HG02973 (cell line): ENCODE measurements at regions not wholly inside any gene's neighbourhood (a gene's known extent, or its start where the extent isn't known, plus 50 kb on each side); places are given as distances from the start of the nearest gene placed in this dataset.
A peak's percentile ranks its signal among the peaks of the same experiment; 100 is the strongest.

Experiments
- ATAC-seq: cut with Tn5 transposase; IDR thresholded peaks from one replicate; pipeline ENCODE4 v1.9.1; 2021; ENCODE audit warnings: moderate library complexity; ENCODE audit not compliant: unreplicated experiment

DNA sequence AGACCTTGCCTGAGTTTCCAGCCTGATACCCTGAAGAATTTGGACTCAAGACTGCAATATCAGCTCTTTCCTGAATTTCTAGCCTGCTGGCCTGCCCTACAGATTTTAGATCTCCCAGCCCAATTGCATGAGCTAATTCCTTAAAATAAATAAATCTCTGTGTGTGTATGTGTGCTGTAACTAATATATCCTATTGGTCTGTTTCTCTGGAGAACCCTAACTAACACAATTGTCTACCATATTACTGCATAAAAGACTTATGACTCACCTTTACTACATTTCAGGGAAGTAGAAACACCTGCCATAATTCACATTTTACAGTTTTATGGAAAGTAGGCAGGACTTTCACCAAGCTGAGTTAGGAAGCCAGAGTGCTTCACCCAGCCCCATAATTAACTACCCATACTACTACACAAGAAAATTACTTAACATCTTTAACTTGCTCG, 90.7 kb upstream of the BEND6 start:
- ATAC-seq: no peak

DNA sequence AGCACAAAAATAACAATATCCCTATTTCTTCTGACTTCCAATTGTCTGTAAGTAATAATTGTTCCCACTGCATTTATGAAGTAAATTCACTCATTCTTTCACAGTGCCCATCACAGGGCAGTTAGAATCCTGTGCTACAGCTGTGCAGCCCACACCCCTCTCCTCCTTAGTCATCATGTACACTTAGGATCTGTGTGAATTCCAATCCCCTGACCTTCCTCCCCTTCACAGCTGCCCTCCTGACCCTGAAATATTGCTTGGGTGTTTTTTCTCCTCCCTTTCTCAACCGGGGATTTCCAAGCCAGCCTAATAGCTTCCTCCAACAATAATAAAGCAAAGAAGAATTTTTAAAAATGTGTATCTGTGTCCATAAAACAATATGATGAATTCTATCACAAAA, 91.5 kb upstream of the BEND6 start:
- no peak for ATAC-seq

DNA sequence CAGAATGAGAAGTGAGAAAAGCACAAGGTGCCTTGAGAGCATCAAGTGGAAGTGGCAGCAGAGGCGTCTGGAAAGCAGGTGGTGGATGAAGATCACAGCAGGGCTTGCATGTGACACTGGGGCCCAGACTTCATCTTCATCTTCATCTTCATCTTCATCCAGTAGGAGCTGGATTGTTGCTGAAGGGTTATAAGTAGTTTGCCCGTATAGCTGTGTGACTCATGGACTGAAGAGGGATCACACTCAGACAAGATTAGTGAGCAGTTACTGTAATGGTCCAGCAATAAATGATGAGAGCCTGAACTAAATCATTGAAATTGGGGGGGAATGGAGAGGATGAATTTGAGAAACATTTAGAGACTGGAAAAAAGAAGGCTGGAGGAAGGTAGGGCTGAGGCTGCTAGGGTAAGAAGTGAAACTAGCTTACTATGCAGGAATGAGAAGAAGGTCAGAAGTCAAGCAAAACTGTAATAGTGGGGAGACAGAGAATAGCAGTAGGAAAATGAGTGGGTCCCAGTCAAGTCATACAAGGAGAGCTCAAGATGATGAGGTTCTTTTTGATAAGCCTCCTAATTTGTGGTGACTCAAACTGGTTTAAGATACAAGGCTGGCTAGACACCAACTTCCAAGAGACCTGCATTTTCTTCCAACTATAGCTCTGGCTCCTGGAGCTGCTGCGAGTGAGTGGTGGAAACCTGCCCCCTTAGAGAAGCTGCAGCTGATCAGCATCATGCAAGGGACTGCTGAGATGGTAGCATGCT, 92.3 kb upstream of the BEND6 start:
- ATAC-seq: peak; percentile 53

DNA sequence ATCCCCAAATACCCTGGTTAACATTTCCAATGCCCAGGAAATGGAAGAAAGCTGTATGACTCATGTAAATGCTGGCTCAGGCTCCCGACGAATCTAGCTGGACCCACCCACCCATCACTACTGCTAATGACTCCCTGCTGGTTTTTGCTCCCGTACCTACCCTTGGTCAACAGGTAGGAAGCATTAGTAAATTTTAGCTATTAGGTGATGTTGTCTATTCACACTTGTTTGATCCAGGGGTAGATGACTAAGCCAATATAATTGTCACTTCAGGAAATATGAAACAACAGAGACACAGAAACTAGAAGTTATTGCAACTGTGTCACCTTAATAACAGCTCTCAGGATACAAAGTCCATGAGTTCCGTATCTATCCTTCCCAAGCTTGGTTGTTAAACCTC, 94.4 kb upstream of the BEND6 start:
- ATAC-seq: no peak

DNA sequence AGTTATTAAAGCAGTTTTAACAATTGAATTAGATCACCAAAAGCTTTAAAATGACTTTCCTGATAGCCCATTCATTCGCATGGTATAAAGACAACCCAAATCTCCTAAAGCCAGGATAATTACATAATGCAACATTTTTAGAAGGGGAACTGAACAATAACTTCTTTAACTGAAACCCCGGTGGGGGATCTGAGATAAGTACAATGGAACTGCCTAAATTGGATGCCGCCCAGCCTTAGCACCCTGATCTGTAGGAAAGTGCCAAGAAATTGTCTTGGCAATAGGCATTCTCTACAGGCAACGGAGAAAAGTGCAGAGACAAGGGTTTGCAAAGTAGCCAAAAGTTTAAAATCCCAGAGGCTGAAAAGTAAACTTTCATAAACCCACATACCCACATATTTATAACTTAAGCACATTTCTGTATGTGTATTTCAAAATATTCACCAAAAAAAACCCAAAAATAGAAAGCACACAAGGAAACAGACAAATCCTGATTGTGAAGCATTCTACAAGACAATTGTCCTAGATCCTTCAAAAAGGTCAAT, 98.8 kb upstream of the BEND6 start:
- ATAC-seq: no peak

DNA sequence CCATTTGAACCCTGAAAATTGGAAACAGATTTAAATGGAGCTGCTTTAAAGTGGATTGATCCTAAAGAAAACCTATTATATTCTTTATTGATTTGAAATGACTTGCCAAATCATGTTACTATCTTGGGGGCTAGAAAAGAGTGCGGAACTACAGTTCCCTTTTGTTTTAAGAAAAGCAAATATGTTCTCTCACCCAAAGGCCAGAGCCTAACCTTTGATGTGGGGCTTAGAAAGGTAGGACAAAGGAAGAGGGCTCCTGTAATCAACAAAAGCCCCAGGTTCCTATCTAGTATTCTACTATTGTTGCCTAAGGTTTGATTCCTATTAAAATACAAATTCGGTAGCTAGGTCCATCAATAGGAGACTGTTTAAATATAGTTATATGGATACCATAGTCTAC, 100.8 kb upstream of the BEND6 start:
- no peak for ATAC-seq

DNA sequence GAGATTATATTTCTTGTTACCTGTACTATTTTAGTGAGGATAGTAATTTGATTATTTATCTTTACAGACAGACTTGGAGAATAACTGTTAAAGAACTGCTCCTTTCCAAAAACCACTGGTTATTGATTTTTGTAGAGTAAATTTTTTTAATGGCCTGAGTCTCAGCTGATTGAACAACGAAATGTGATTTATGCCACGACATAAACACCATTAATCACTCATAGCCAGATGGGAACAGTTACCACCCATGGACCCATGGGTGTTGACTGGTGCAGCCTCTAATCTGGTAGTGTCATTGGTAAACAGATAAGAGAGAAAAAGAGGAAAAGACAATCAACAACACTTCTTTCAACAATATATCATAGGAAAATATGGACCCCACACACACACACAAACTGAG, 101.4 kb upstream of the BEND6 start:
- no peak for ATAC-seq

DNA sequence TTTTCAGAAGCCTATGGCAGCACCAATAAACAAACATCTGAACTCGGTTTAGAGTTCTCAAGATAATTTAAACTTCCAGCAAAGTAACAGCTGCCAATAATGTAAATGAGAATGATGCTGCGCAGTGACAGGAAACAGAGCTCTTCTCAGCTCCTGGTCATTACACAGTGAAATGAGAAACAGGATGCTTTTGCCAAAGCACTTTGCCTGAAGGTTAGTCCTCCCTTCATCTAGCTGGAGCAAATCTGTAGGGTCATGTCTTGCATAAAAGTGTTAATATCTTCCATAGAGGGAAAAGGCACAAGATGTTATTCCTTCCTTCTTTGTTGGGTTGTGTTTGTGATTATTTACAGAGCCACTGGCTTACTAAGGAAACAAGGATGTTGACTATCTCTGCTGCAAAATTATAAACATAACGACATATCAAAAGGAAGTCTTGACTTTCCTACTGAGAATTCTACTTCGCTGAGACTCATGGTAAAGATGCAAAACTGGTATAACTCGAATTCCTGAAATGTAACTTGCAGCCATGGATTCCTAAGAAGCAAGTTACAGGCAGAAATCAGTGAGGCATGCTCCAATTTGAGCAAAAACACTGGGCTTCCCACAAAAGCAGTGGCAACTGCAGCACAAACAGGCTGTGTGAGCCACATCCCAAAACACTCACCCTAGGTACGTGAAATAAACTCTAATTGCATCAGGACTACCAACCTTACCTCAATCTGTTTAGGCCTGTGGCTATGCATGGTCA, 102.5 kb upstream of the BEND6 start:
- ATAC-seq: peak; percentile 17

DNA sequence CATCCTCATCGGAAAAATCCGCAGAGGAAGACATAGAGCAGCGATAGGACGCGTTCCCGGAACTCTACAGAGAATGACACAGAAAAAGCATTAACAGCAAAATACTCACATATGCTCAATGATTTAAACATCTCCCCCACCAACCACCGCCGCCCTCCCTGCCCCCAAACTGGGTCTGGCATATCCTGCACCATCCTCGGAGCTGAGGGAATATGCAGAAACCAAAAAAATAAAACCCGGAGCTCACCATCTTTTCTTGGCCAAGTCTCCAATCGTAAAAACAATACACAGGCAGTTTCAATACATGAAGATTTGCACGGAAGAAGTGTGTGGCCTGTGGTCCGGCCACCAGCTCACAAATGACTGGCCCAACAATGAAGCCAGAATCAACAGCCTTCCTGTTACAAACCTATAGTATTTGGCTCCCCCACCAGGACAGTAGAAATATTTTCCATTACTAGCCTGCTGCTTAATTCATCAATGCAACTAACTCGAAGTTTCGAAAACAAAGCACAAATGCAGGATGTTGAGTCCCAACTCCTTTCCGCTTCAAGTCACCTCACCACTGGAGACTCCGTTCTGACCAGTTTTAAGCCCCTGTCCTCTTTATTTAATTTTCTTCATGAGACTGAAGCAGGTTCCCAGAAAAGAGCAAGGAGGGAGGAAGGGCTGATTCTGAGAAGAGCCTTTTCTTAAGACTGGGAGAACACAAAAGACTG, 103.2 kb upstream of the BEND6 start:
- ATAC-seq: peak; percentile 86

DNA sequence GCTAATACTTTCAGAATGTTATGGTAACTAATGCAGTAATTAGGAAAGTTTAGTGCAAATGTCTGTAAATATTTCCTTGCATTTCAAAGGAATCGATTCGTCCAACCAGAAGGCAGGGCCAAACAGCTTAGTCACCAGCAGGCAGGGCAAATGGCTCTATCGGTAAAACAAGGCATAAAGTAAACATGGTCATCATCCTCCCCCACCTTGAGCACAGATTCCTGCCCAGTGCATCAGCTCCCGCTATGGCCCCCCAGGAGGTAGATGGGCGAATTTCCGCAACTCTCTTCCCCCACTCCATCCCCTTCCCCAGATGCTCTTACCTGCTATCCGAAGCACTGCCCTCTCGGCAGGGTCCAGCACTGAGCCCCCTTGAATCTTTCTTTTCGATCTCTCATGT, 103.8 kb upstream of the BEND6 start:
- no peak for ATAC-seq

DNA sequence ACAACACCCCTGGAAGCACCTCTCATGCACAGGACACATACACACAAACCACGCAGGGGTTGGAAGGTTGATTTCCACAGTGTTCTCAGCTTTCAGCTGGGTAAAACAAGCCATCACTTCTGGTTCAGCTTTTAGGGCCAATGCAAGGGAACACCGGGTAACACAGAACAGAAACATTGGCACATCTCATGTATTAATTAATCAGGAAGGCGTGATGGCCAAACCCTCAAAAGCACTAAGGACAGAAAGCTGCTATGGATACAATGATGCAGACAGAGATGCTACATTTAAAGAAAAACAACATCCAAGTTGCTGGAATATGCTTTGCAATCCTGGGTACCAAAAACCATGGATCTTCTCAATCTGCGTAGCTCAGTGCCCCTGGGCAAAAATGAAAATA, 104.3 kb upstream of the BEND6 start:
- no peak for ATAC-seq

DNA sequence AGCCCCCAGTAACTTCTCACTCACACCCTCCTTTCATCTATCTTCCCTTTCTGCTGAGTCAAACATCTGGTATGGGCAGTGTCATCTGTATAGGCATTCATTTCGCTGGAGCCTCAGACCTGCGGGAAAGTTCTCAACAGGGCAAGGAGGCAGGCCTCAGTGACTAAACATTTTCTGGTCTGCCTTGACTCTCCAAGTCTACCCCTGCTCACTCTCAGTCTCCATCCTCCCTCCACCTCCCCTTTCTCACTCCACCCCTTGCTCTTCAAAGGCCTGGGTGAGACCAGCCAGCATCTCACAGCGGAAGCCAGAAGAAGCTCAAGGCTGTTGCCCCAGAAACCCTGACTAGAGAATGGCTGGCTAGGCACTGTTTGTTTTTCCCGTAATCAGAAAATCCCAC, 105.0 kb upstream of the BEND6 start:
- ATAC-seq: no peak

DNA sequence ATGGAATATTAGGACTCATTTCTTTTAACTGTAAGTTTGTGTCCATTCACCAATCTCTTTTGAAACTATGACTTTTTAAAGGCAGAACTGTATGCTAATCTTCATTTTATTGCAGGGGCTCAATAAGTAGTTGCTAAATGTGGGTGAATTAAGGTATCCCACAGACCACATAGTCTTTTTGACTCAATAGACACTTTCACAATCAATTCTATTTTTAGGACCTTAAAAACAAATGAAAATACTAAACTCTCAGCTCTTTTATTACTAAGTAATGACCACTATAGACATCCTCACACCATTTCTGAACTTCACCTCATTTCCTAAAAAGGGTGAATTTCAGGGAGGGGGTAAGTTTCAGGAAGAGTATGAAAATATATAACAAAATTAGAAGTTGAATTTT, 106.8 kb upstream of the BEND6 start:
- no peak for ATAC-seq

DNA sequence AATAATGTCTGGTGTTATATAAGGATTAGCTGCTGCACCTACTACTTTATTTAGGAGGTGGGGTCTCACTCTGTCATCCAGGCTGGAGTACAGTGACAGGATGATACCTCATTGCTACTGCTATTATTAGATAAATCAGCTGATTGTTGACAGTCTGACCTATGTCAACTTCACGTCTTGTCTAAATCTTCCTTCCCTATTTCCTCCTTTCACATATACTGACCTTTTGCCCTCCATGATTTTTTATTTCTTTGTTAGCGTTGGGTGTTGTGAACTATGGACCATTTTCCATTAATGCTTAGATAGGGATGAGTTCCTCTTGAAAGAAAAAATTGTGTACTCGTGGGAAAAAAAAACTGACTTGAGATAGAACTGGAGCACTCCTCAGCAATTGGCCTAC, 109.9 kb upstream of the BEND6 start:
- ATAC-seq: no peak

DNA sequence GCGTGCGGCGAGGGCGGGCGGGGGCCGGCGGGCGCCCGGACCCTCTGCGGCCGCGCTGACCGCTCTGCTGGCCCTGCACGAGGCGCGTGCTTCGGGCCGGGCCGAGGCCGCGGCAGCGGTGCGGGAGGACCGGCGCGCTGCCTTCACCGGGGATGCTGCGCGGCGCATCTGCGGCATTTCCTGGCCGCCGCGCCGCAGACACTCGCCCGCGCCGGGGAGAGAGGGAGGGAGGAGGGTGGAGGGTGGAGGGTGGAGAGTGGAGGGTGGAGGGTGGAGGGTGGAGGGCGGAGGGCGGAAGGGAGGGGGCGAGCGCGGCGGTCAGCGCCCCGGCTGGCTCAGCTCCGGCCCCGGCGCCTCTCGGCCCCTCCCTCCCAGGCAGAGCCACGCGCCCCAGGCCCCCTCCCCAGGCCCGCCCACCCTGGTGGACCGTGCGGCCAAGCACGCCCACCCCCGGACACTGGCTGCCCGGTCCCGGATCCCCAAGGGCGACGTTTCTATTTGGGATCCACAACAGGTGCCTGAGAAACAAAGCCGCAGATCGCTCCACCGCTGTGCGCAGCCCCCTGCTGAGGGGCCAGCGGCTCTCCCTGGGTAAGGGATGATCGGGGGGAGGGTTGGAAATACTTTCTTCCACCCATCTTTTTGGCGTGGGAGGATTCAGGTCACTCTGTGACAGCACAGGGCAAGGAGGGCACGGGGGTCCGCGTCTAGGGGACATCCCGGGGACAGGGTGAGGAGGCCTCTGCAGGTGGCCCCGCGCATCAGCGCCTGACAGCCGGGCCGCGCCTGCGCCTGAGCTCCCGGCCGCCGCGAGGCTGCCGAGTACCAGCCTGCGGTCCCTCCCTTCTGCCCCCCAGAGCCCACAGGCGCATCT, 111.2 kb upstream of the BEND6 start:
- peak; percentile 69 for ATAC-seq

DNA sequence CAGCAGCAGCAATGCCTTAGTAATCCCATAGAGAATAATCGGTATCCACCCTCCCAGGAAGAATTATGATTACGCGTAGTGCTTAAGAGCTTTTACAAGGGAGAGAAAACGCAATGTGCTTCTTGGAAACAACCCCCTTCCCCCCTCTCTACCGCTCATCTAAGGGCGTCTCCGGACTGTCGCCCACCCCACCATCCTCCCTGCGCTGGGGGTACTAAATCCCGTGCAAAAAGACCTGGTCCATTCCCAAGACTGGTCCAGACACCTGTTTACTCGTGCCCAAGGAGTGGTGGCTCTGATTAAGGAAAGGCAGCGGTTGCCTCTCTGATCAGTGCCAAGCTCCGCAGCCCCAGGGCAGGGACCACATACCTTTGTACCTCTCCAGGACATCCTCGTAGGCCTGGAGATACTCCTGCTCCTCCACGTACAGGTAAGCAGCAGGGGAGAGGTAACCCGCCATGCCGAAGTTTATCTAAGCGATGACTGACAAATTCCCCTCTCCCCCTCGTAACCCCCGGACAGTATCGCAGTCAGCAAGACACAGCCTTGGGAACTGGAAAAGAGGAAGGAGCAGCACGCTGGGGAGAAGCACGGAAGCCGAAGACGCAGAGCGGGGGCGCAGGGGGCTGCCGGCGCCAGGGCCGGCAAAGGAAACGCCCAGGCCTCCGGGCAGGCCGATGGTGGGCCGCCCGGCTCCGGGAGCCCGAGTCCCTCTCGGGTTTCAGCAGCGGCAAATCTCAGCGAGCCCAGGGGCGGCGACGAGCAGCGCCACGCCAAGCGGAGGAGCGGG, 112.0 kb upstream of the BEND6 start:
- ATAC-seq: peak; percentile 6

DNA sequence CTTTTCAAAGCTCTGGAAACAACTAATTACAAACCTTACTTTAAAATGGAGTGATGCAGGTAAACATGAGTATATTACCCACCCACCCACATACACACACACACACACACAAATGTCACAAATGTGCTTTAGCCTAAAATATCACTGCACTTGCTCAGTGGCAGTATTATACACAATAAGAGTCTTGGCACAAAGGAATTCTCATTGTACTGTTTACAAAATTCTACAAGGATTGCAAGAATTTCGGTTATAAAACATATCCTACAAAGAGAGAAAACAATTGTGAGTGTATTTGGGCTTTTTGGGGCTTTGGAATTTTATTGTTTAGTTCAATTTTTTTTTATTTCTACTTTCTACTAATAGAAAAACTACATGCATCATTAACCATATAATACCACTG, 113.2 kb upstream of the BEND6 start:
- ATAC-seq: no peak

DNA sequence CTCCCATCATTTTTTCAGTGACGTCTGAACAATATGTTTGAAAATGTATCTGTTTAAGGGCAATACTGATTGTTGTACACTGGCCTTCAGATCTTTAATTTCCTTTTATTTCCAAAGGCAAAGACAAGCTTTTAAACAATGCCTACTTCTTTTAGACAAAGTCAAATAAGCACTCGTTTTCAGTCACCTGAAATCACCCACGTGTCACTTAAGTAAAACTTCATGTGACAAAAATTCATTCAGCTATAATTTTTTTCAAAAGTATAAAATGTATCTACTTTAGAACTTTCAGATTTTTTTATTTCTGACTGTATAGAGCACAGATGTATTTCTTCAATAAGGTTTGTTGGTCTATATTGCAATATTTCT, 113.5 kb upstream of the BEND6 start:
- ATAC-seq: no peak

DNA sequence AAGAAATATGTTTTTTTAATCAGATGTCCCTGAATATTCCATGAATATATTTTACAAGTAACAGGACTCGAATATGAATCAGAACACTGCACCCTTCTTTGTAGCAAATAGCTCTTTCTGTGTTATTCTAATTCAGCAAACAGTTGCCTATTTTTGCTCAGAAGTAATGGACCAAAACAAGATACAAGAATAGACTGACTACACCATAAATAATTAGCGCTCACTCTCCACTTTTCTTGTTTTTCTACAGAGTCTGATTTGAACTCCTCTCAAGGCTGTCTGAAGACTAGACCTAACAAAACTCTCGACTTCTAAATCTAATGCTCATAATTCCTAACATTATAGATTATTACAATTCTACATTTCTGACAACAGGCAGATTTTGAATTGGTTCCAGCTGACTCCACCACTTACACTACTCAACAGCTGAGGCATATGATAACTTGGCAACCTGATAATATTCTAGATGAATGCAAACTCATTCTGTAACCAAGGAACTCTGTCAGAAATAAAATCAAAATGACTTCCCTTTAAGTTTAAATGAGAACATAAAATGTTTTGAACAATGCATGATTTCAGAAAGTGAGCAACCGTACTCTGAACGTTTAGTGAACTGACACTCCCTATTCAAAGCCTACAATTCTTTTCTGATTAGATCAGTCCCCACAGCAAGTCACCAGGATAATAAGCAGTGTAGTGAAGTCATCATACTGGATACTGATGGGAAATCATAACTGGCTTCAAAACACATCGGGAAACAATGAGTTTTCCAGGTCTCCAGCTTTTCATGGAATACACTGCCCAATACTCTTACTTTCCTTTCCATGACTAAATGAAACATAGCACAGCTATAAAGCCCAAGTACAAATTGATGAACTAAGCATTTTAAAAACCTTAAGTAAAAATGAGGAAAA, 114.2 kb upstream of the BEND6 start:
- no peak for ATAC-seq
